ENCODE measurements at regions not wholly inside any gene's neighbourhood (a gene's known extent, or its start where the extent isn't known, plus 50 kb on each side); places are given as distances from the start of the nearest gene placed in this dataset.

GRCh38 chr18:49693717-49694005 is 119.7 kb downstream of the ACAA2 start:
- Histone ChIP-seq H3K27me3 (ENCODE audit: control insufficient read depth in 2 of 2, insufficient read depth in 2 of 2, low read length in 2 of 2) (no peaks in the 10 kb centered on the region), H3K9me3 (replicated peaks in 1 of 2; ENCODE audit: control insufficient read depth in 1 of 2, insufficient read depth in 1 of 2, low read length in 2 of 2) (no peaks in the 10 kb centered on the region), H3K36me3 (replicated peaks in 1 of 2; ENCODE audit: control insufficient read depth in 1 of 2, insufficient read depth in 2 of 2, low read length in 2 of 2) (no peaks in the 10 kb centered on the region), H4K20me1 (ENCODE audit: insufficient read depth, low read length) (no peaks in the 10 kb centered on the region), H3K79me2 (ENCODE audit: insufficient read depth, low read length) (no peaks in the 10 kb centered on the region), H3K27ac (ENCODE audit: low read depth in 1 of 2, low read length in 2 of 2) (no peak overlapping the region), H3K4me2 (replicated peaks; ENCODE audit: extremely low read depth, low read length, poor library complexity, severe bottlenecking) (no peak overlapping the region), H3K4me3 (replicated peaks in 1 of 3; ENCODE audit: low read depth in 2 of 3, low read length in 3 of 3) (no peak overlapping the region), H2AFZ (ENCODE audit: insufficient read depth, low read depth, low read length, poor library complexity, severe bottlenecking) (no peak overlapping the region), H3K4me1 (ENCODE audit: control insufficient read depth in 1 of 2, insufficient read depth in 2 of 2, low read length in 2 of 2) (no peaks in the 10 kb centered on the region), H3K9ac (ENCODE audit: insufficient read depth, low read length, poor library complexity, severe bottlenecking) (no peak overlapping the region)
- no peaks in the 10 kb centered on the region for H3K4me1 Mint-ChIP-seq
- H3K9me3 Mint-ChIP-seq = peaks cover 0 to 3% (median 0%) of the 10 kb centered on the region in 7 donors
- intact Hi-C loops (cut with micrococcal nuclease) = no loop called here
- H3K27ac Mint-ChIP-seq = no peak overlapping the region
- no peak overlapping the region for H3K4me3 Mint-ChIP-seq
- H3K27me3 Mint-ChIP-seq (ENCODE audit: low read depth in 3 of 3) = peaks cover 0 to 10% (median 9%) of the 10 kb centered on the region in 3 donors
- no peaks in the 10 kb centered on the region for H3K36me3 Mint-ChIP-seq
- TF ChIP-seq CTCF (IDR thresholded peaks at IDR 0.05) = no peak
- no peak for DNase-seq
- WGBS (ENCODE audit: insufficient coverage) = no CpG with 5 or more reads among the region's 4 CpGs

- 80% methylated on average over 3 of the region's 10 CpGs for WGBS (ENCODE audit: insufficient coverage)
- no peaks in the 10 kb centered on the region for H3K79me2 ChIP-seq (ENCODE audit: insufficient read depth, low read length)
- no peak overlapping the region for H3K9ac ChIP-seq (ENCODE audit: insufficient read depth, low read length, poor library complexity, severe bottlenecking)
- no peaks in the 10 kb centered on the region for H3K4me1 Mint-ChIP-seq
- H3K9me3 Mint-ChIP-seq = peaks cover 0 to 3% (median 0%) of the 10 kb centered on the region in 7 donors
- H3K4me1 ChIP-seq (ENCODE audit: control insufficient read depth in 1 of 2, insufficient read depth in 2 of 2, low read length in 2 of 2) = no peaks in the 10 kb centered on the region
- no peak overlapping the region for H3K4me2 ChIP-seq (replicated peaks; ENCODE audit: extremely low read depth, low read length, poor library complexity, severe bottlenecking)
- no peak overlapping the region for H3K27ac ChIP-seq (ENCODE audit: low read depth in 1 of 2, low read length in 2 of 2)
- H3K27ac Mint-ChIP-seq = no peak overlapping the region
- no peak for DNase-seq
- peaks cover 0 to 8% (median 7%) of the 10 kb centered on the region in 3 donors for H3K27me3 Mint-ChIP-seq (ENCODE audit: low read depth in 3 of 3)
- no peak overlapping the region for H3K4me3 ChIP-seq (replicated peaks in 1 of 3; ENCODE audit: low read depth in 2 of 3, low read length in 3 of 3)
- no peaks in the 10 kb centered on the region for H3K36me3 ChIP-seq (replicated peaks in 1 of 2; ENCODE audit: control insufficient read depth in 1 of 2, insufficient read depth in 2 of 2, low read length in 2 of 2)
- H3K27me3 ChIP-seq (ENCODE audit: control insufficient read depth in 2 of 2, insufficient read depth in 2 of 2, low read length in 2 of 2) = no peaks in the 10 kb centered on the region
- TF ChIP-seq CTCF (IDR thresholded peaks at IDR 0.05) = no peak
- H3K4me3 Mint-ChIP-seq = no peak overlapping the region
- no peaks in the 10 kb centered on the region for H3K36me3 Mint-ChIP-seq
- no peak overlapping the region for H2AFZ ChIP-seq (ENCODE audit: insufficient read depth, low read depth, low read length, poor library complexity, severe bottlenecking)
- intact Hi-C loops (cut with micrococcal nuclease) = no loop called here
- no peaks in the 10 kb centered on the region for H3K9me3 ChIP-seq (replicated peaks in 1 of 2; ENCODE audit: control insufficient read depth in 1 of 2, insufficient read depth in 1 of 2, low read length in 2 of 2)
- no peaks in the 10 kb centered on the region for H4K20me1 ChIP-seq (ENCODE audit: insufficient read depth, low read length)
These were observed 120.2 kb downstream of the ACAA2 start for GRCh38 chr18:49692906-49693716.

All from CD14-positive monocyte (primary cell).